ENCODE measurements at regions not wholly inside any gene's neighbourhood (a gene's known extent, or its start where the extent isn't known, plus 50 kb on each side); places are given as distances from the start of the nearest gene placed in this dataset.

DNA sequence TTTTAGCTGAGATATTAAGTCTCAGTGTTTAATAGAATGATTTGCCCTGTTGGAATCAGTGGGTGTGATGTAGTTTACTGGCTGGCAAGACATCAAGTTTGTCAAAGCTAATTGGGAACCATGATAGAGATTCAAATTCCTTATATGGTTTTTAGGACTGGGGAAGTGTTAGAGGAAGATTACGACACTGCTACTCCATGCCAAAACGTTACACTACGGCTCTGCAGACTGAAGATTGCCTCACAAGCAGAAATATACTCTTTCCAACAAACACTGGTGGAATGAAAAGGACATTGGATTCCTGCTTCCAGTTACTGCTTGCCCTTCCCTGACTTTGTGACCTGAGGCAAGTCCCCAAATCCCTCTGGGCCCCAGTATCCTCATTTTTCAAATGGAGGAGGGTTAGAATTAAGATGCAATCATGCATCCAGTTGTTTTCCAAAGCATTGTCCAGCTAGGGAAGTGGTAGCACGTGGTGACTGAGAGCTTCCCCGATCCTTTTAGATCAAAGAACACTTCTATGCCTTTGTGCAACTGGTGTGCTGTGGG lies 147.6 kb downstream of the CDC42EP3 start:
- no peak overlapping the region for H3K9ac ChIP-seq (ENCODE audit: low read length)
- H2AFZ ChIP-seq (ENCODE audit: low read depth, low read length), result no peak overlapping the region
- H4K20me1 ChIP-seq (ENCODE audit: insufficient read depth), result no peaks in the 10 kb centered on the region
- no peaks in the 10 kb centered on the region for H3K27me3 ChIP-seq (ENCODE audit: insufficient read depth, low read depth, low read length)
- no peaks in the 10 kb centered on the region for H3K9me2 ChIP-seq (ENCODE audit: insufficient read depth, low read length)
- H3F3A ChIP-seq (ENCODE audit: insufficient read depth, low read length, poor library complexity, severe bottlenecking), result no peaks in the 10 kb centered on the region
- no peaks in the 10 kb centered on the region for H3K9me3 ChIP-seq (ENCODE audit: low read length)
- H3K79me2 ChIP-seq (replicated peaks; ENCODE audit: insufficient read depth, low read length), result no peaks in the 10 kb centered on the region
- H3K4me3 ChIP-seq (ENCODE audit: low read length), result no peak overlapping the region
- no peak for TF ChIP-seq MXI1 (conservative IDR thresholded peaks at IDR 0.05; ENCODE audit: poor library complexity, severe bottlenecking)
- no peak for TF ChIP-seq CTCF (IDR thresholded peaks at IDR 0.05; ENCODE audit: poor library complexity, severe bottlenecking)
- TF ChIP-seq, protein P1, sequence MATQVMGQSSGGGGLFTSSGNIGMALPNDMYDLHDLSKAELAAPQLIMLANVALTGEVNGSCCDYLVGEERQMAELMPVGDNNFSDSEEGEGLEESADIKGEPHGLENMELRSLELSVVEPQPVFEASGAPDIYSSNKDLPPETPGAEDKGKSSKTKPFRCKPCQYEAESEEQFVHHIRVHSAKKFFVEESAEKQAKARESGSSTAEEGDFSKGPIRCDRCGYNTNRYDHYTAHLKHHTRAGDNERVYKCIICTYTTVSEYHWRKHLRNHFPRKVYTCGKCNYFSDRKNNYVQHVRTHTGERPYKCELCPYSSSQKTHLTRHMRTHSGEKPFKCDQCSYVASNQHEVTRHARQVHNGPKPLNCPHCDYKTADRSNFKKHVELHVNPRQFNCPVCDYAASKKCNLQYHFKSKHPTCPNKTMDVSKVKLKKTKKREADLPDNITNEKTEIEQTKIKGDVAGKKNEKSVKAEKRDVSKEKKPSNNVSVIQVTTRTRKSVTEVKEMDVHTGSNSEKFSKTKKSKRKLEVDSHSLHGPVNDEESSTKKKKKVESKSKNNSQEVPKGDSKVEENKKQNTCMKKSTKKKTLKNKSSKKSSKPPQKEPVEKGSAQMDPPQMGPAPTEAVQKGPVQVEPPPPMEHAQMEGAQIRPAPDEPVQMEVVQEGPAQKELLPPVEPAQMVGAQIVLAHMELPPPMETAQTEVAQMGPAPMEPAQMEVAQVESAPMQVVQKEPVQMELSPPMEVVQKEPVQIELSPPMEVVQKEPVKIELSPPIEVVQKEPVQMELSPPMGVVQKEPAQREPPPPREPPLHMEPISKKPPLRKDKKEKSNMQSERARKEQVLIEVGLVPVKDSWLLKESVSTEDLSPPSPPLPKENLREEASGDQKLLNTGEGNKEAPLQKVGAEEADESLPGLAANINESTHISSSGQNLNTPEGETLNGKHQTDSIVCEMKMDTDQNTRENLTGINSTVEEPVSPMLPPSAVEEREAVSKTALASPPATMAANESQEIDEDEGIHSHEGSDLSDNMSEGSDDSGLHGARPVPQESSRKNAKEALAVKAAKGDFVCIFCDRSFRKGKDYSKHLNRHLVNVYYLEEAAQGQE (IDR thresholded peaks at IDR 0.05; ENCODE audit: borderline replicate concordance), result no peak
- no peak for TF ChIP-seq TAF1 (IDR thresholded peaks at IDR 0.05; ENCODE audit: low read depth)
- TF ChIP-seq RAD21 (conservative IDR thresholded peaks at IDR 0.05), result no peak
- no peak for TF ChIP-seq EZH2 (IDR thresholded peaks at IDR 0.05; ENCODE audit: borderline replicate concordance, insufficient read depth, low read length, poor library complexity, severe bottlenecking)
- TF ChIP-seq POLR2AphosphoS5 (IDR thresholded peaks at IDR 0.05), result no peak
- TF ChIP-seq SMC3 (conservative IDR thresholded peaks at IDR 0.05; ENCODE audit: poor library complexity), result no peak
- TF ChIP-seq EP300 (conservative IDR thresholded peaks at IDR 0.05; ENCODE audit: poor library complexity, severe bottlenecking), result no peak
- H3K36me3 ChIP-seq (ENCODE audit: insufficient read depth, low read length), result no peaks in the 10 kb centered on the region
- H3K4me2 ChIP-seq (ENCODE audit: low read length), result no peak overlapping the region
- no peak overlapping the region for H3K27ac ChIP-seq (ENCODE audit: low read length)

- H3K27me3 ChIP-seq (ENCODE audit: insufficient read depth, low read depth, low read length), result no peaks in the 10 kb centered on the region
- no peak overlapping the region for H3K4me2 ChIP-seq (ENCODE audit: low read length)
- H2AFZ ChIP-seq (ENCODE audit: low read depth, low read length), result no peak overlapping the region
- H3F3A ChIP-seq (ENCODE audit: insufficient read depth, low read length, poor library complexity, severe bottlenecking), result no peaks in the 10 kb centered on the region
- H3K79me2 ChIP-seq (replicated peaks; ENCODE audit: insufficient read depth, low read length), result no peaks in the 10 kb centered on the region
- no peak for TF ChIP-seq POLR2AphosphoS5 (IDR thresholded peaks at IDR 0.05)
- TF ChIP-seq MXI1 (conservative IDR thresholded peaks at IDR 0.05; ENCODE audit: poor library complexity, severe bottlenecking), result no peak
- no peak for TF ChIP-seq EP300 (conservative IDR thresholded peaks at IDR 0.05; ENCODE audit: poor library complexity, severe bottlenecking)
- TF ChIP-seq, protein P1 (IDR thresholded peaks at IDR 0.05; ENCODE audit: borderline replicate concordance), result no peak
- no peak for TF ChIP-seq TAF1 (IDR thresholded peaks at IDR 0.05; ENCODE audit: low read depth)
- H4K20me1 ChIP-seq (ENCODE audit: insufficient read depth), result no peaks in the 10 kb centered on the region
- H3K27ac ChIP-seq (ENCODE audit: low read length), result no peak overlapping the region
- H3K9ac ChIP-seq (ENCODE audit: low read length), result no peak overlapping the region
- no peaks in the 10 kb centered on the region for H3K9me2 ChIP-seq (ENCODE audit: insufficient read depth, low read length)
- no peaks in the 10 kb centered on the region for H3K36me3 ChIP-seq (ENCODE audit: insufficient read depth, low read length)
- H3K9me3 ChIP-seq (ENCODE audit: low read length), result no peaks in the 10 kb centered on the region
- H3K4me3 ChIP-seq (ENCODE audit: low read length), result no peak overlapping the region
Measured at GRCh38 chr2:37526323-37526722, 145.1 kb downstream of the CDC42EP3 start.
